ENCODE measurements at regions not wholly inside any gene's neighbourhood (a gene's known extent, or its start where the extent isn't known, plus 50 kb on each side); places are given as distances from the start of the nearest gene placed in this dataset.

DNA sequence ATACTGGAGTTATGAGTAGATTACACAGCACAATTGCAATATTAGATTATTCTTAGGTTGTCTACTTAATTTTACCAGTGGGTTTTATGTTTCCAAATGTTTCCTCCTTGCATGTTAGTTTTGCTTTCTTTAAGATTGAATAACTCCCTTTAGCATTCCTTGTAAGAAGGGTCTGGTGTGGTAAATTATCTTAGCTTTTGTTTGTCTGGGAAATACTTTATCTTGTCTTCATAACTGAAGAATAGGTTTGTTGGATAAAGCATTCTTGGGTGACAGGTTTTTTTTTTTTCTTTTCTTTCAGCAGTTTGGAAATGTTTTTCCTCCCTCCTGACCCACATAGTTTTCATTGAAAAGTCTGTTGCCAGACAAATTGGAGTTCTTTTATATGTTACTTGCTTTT, 531.1 kb downstream of the ANXA1 start:
- no peak for TF ChIP-seq CTCF (IDR thresholded peaks at IDR 0.05)
- TF ChIP-seq EZH2 (IDR thresholded peaks at IDR 0.05; ENCODE audit: borderline replicate concordance, insufficient read depth, low read depth, low read length, poor library complexity, severe bottlenecking) = no peak
